ENCODE measurements at regions not wholly inside any gene's neighbourhood (a gene's known extent, or its start where the extent isn't known, plus 50 kb on each side); places are given as distances from the start of the nearest gene placed in this dataset.
"Not testable (repeated sequence)": the region's sequence is repeated elsewhere in the genome, so short reads cannot be mapped to it uniquely, and the experiment has no call there.

DNA sequence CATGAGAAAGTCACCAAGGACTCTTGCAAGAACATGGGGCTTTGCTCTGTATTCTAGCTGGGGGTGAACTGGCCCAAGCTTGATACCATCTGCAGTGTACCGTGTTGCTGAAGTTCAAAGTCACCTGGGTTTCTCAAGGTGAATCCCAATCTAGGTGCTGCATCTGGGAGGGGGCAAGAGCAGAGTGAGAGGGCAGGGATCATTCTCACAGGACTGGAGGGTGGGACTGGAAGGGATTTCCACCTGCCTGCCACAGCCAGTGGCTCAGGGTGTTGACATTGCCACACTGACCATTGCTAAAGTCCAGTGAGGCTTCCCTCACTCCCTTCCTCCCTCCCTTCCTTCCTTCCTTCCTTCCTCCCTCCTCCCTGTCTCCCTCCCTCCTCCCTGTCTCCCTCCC, 98.7 kb downstream of the MYCN start:
- FAIRE-seq = no peak

DNA sequence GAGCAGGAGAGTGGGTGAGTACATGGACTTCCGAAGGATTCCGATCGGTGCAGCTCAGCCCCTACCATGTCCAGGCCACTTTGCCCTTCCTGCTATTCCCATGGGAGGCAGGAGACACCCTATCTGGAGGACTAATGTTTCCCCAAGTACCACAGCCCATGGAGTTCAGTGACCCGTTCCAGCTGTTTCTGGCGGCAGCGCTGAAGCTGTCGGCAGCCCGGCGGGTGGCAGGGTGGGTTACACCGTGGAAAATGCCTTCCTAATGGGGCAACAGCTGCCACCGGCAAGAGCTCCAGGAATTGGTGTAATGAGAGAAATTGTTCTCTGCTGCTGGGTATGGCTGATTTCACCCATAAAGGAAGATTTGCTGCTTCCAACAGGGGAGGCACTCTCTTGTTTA, 98.3 kb downstream of the MYCN start:
- no peak for FAIRE-seq

DNA sequence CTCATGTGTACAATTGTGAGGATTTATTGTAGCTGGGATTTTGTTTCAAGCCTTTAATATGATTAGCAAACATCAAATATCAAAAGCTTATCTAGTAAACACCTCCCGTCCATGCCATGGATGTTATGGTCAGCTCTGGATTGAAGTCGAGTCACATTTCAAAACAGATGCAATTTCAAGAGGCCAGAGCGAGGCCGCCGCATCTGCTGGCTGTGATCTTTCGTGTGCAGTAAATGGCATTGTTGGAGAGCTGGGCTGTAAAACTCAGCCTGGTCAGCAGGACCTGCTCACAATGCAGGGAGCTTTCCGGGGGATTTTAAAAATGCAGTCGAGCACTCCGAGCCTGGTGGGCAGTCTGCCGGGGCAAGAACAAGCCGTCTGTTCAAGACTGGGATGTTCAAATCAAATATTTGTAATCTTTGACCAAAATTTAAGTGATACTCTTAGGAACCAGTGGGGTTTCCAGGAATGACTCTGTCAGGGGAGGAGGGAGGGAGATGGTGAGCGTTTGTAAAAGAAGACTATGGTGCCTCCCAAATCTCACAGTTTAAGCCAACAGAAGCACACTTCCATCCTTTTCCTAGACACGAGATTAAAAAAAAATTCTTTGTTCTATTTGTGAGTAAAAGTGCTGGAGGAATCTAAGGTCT, 97.6 kb downstream of the MYCN start:
- FAIRE-seq = no peak

DNA sequence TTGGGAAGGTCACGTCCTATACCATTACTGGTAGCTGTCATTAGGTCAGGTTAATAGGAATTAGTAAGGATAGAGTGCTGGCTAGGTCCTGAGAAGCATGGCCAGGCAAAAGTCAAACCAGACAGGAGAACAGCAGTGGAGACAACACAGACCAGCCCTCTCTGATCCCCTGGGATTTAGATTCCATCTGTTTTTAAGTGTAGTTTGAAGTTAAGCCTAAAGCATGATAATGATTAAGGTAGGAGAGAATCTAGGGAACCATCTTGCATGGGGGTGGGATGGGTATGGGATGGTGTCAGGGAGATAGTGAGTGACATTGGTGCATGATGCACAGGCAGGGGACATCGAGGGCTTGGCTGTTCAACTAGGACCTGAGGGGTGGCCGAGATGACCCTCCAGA, 96.6 kb downstream of the MYCN start:
- no peak for FAIRE-seq

DNA sequence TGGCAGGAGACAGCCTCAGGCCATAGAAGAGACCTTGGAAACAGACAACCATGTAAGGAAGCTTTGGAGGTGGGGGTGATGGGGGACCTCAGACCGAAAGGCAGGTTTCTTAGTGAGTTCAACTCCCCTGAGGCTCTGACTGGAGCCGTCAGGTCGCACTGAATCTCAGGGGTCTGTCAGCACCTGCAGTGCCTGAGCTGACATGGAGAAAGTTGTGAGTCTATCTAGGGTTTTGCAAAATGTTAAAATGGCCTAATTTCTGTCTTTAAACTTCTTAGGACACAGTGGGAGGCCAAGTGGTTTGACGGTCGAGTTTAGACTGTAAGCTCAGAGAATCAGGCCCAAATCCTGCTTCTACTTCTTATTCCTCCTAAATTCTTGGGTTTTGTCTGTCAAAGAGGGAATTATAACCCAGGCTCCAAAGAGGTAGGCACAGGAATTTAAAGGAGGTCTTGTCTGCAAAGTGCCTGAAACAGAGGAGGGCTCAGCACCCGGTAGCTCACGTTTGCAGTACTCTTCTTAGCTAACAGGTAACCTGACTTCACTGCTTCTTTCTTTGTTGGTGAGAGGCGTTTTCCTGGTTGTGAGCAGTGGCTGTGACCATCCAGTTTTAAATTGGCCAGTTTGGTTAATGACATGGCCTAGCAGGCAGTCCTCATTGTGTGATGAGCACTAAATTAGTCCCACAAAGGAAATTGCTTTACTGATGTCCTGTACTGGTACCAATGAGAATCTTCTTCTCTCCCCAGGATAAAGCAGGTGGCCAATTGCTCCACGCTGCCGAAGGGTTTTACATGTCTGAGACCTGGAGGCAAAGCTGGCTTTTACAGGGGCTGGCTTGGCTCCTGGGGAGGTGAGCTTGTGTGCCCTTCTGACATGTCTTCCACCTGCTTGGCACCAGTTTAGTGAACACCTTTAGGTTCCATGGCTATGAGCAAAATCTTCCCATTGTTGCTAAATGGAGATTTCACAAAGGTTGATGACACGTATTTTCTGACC, 95.7 kb downstream of the MYCN start:
- FAIRE-seq = no peak

DNA sequence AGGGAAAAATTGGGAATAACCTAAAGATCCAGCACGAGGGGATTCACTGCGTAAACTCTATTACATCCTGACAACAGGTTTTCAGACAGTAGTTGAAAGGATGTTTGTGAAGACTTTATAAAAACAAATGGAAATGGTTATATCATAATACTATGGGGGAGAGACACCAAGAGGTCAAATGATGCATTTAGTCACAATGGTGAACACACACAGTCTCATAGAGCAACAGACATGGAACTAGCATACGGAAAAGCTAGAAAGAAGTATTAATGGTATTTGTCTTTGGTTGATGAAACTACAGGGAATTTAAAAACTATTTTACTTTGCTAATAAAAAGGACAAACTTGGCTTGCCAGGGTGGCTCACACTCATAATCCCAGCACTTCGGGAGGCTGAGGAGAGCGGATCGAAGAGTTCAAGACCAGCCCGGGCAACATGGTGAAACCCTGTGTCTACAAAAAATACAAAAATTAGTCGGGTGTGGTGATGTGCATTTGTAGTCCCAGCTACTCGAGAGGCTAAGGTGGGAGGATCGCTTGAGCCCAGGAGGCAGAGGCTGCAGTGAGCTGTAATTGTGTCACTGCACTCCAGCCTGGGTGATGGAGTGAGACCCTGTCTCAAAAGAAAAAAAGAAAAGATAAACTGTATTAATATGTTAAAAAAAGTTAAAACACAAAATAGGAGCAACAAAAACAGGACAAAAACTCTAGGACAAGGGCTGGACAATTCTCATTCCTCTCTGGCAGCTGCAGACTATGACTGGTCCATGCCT, 94.8 kb downstream of the MYCN start:
- FAIRE-seq = no peak

DNA sequence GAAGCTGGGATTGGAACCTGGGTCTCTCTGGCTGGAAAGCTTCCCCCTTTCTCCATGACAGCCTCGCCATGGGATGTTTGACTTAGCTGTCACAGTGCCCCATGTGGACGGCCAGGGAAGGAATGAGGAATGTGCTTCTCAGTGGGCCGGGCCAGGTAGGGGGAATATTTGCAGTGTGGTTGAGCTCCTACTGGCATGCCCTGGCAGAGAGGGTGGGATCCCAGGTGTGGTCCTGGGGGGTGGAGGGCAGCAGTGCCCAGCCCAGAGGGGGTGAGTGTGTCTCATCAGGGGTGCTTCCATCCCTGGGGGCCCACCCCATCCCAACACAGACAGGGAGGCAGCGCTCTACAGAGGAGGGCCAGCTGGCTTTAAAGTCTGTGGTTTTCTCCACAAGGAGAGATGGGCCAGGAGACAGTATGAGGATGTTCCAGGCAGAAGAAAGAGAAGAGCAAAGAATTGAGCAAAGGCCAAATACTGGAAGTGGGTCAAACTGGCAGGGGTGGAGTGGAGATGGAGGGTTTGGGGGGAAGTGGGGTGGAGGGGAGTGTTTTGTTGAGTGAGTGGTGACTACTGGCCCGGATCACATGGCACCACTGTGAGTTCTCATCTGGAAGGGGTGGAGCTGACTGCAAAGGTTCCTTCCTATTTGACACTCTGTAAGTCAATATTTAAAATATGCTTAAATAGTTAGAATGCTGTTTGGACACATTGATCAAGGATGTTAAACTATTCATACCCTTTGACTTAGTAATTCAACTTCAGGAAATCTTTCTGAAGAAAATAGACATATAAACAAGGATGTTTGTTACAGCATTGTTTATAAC, 94.0 kb downstream of the MYCN start:
- no peak for FAIRE-seq

DNA sequence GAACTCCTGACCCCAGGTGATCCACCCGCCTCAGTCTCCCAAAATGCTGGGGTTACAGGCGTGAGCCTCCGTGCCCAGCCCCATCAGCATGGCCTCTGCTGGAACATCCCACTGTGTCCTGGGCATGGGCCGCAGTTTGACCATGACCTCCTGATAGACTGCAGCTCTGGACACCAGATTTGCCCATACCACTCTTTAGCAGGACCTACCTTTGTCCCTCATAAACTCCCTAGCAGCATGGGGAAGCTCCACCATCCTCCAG, 92.6 kb downstream of the MYCN start:
- no peak for FAIRE-seq

DNA sequence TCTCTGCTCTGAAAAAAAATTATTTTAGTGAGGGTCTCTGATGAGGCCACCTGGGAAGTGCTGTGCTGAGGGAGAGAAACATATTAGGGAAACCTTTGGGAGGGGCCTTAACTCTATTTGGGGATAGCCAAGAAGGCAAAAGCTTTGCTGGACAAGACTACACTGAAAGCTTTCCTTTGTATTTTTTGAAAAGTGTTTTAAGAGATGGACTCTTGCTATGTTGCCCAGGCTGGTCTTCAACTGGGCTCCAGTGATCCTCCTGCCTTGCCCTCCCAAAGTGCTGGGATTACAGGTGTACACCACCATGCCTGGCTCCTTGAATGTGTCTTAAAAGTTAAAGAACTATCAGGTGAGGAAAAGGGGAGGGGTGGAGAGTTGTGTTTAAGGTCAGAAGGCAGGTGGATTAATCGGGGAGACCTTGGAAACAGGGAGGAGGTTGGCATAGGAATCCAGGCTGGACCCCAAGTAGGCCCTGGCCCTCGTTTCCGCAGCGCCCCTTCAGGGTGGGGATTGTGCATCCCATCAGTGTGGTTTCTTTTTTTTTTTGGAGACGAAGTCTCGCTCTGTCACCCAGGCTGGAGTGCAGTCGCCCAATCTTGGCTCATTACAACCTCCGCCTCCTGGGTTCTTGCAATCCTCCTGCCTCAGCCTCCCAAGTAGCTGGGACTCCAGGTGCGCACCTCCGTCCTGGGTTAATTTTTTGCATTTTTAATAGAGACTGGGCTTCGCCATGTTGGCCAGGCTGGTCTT, 92.1 kb downstream of the MYCN start:
- no peak for FAIRE-seq

DNA sequence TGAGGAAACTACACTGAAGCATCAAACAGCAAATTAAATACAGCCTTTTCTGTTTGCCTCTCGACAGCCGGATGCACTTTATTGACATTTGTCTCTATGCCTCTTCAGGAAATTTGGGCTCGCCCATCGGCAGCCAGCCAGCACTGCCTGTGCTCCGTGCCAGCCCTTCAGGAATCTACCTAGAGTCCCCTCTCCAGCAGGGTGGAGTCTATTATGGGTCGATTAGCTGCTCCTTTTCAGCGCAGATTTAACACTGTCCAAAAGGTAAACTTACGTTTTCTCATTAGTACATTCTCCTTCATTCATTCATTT, 91.5 kb downstream of the MYCN start:
- FAIRE-seq = no peak

DNA sequence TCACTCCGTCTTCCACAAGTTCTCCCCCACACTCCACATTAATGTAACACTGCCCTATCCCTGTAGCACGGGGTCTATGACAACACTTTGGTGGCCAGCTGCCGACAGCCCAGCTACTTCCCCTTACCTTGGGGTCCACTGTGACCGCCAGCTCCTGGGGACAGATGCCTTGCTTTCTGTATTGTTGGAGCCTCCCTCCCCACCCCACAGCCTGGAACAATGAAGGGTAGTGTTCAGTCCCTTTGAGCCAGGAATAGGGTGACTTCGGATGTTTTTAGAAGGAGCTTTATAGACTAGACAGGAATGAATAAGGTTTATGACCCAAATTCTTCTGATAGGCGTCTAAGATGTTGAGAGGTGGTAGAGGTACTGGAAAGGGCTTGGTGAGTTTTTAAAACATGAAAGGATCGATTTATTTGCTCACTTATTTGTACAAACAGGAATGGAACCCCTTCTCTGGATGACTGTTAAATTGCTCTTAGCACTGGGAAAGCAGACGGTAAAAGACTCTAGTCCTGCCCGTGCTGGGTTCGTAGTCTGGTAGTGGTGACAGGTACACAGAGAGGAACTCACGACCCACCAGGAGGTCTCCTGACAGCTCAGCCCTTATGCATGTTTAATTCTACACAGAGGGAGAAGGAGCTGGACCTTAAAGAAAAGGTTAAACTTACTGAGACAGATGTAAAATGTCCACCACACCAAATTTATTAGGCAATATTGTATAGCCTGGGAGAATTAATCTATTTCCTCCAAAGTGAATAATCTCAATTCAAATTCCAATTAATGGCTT, 90.9 kb downstream of the MYCN start:
- no peak for FAIRE-seq

DNA sequence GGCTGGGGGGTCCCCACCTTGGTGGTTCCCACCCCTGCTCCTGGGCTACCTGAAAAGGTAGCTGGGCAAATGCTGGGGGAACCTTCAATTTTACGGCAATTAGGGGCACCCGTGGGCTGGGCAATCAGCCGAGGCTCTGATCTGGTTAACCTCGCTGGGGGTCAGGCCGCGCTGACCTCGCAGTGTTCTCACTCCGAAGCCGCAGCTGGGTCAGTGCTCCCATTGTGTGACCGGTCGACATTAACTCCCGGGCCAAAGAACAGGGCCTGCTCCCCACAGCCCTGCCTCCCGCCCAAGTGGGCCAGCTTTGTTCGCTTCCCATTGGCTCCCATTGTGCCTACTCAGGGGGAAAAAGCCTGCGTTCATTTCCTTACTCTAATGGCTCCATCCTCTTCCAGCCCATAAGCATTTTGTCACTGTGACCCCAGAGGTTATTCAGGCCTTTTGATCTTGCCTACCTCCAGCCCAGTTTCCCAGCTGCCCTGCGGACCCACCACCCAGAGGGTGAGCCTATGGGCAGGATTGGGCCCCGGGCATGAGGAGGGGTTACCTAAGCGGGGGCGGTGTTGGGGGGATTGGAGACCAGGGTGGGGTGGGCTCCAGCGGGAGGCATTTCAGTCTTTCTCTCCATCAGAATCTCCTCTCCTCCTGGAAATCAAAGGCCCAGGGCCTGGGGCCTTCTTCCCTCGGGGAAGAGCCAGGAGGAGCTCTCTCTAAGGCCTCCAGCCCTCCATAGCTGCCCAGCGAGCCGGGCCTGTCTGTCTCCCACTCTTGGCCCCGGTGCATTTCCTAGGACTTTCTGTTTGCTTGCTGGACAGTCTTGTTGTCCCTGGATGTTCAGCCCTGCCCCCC, 90.1 kb downstream of the MYCN start:
- FAIRE-seq = no peak

DNA sequence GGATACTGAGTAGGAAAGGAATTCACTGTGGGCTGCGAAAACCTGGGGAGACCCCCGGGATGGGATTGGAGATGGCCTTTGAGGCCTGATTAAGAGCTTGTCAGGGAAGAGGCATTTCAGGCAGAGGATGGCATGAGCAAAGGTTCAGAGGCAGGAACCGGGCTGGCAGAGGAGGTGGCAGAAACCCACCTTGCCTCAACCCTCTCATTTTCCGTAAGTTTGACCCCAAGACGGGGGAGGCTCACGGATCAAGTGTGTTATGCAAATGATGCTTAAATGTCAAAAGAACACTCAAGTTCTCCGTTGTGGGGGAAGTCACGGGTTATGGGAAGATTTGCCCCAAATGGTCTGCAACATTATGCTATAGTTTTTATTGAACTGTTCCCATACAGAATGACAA, 88.3 kb downstream of the MYCN start:
- no peak for FAIRE-seq

DNA sequence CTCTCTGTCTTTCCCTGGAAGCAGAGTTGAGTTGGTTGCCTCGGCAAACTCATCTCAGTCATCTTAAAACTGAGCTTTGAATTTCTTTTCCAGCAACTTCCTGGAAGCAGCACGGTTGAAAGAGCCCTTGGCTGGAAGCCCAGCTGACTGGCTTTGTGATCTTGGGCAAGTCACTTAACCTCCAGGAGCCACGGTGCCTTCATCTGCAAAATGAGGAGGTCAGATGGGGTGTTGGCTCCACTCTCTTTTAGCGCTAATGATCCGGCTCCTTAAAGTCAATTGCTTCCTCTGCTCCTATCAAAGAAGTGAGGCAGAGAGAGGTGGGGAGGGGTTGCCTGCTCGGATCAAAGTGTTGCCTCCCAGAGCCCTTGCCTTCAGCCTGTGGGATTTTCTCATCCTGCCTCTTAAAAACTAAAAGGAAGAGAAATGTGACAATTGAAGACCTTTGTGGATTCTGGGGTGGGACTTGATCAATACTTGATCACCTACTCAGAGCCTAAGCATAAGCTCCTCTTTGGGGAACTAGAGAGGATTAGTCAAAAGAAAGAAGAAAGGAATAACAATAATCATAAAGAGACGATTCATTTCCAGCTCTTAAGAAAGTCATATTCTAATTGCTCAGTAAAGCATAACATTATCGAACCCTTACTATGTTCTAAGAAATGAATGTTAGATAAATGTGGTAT, 86.6 kb downstream of the MYCN start:
- no peak for FAIRE-seq

DNA sequence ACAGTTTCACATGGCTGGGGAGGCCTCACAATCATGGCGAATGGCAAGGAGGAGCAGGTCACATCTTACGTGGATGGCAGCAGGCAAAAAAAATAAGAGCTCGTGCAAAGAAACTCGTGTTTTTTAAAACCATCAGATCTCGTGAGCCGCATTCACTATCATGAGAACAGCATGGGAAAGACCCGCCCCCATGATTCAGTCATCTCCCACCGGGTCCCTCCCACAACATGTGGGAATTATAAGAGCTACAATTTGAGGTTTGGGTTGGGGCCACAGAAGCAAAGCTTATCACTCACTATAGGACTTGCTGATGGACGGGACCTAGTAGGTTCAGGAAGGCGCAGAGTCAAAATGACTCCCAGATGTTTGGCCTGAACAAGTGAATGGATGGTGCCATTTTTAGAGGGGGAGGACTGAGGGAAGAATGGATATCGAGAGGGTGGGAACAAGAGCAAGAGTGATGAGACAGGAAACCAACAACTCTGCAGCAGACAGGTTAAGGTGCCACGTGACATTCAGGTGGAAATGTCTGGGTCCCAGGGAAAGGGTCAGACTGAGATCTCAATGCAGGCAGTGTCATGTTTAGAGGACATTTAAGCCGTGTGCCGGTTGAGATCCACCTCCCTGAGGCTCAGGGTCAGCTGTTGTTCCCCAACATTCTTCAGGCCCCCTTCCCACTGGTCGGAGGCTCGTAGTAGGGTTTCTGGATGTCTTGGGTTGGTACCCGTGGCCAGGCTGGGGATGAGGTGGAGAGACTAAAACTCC, 85.7 kb downstream of the MYCN start:
- FAIRE-seq = no peak

DNA sequence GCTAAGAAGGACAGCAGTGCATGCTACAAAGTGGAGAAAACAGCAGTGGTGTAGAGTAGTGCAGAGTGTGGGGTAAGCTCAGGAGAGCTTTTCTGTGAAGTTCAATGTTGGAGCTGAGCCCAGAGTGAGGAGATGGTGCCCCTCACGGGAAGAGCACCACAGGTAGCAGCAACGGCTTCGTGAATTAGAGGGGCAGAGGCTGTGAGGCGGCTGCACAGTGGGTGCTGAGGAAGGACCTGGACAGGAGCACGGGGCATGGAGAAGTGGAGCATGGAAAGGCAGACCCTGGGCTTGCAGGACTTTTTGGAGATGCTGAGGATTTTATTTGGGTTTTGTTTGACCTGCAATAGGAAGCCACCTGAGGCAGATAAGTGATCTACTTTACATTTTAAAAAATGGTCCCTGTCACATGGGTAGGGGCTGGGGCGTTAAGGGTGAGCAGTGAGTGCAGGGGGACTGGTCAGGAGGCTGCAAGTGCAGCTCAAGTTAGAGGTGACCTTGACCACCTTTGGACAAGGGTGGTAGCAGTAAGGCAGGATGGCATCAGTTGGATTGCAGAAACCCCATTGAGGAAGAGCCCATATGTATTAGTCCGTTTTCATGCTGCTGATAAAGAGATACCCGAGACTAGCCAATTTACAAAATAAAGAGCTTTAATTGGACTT, 85.0 kb downstream of the MYCN start:
- no peak for FAIRE-seq

DNA sequence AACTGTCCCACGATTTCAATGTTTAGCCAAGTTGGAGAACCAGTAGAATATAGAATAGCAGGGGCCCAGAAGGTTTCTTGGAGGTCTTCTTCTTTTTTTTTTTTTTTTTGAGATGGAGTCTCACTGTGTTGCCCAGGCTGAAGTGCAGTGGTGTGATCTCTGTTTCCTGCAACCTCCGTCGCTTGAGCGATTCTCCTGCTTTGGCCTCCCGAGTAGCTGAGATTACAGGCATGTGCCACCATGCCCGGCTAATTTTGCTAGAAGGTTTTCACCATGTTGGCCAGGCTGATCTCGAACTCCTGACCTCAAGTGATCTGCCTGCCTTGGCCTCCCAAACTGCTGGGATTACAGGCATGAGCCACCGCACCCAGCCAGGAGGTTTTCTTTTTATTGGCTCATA, 84.3 kb downstream of the MYCN start:
- not testable (repeated sequence) for FAIRE-seq
